GM23338 (cell line): ENCODE measurements at regions not wholly inside any gene's neighbourhood (a gene's known extent, or its start where the extent isn't known, plus 50 kb on each side); places are given as distances from the start of the nearest gene placed in this dataset.

Source experiments
- ATAC-seq: fragments of 200-7000 bp; cut with Tn5 transposase; 3 replicates; pipeline ENCODE4 v1.9.1; 2020
- DNase-seq: peaks from one replicate; pipeline ENCODE4 v3.0.0-alpha.2; 2015; ENCODE audit warnings: low spot score
- H2AFZ ChIP-seq: fragments of 200-600 bp; sonication (generic); 2 replicates; pipeline ENCODE4 v1.8.0; 2016; ENCODE audit warnings: antibody characterized with exemption, mild to moderate bottlenecking, moderate library complexity
- H3F3A ChIP-seq: fragments of 200-600 bp; sonication (generic); replicated peaks from 2 replicates; pipeline ENCODE4 v1.8.0; 2017; ENCODE audit warnings: antibody characterized with exemption, mixed run types, low read depth
- H3K27ac ChIP-seq: fragments of 200-600 bp; sonication (generic); 2 replicates; pipeline ENCODE4 v1.6.1; 2016; ENCODE audit warnings: low read depth
- H3K27me3 ChIP-seq: fragments of 200-600 bp; sonication (generic); 2 replicates; pipeline ENCODE4 v1.8.0; 2016; ENCODE audit warnings: mild to moderate bottlenecking, mixed run types, moderate library complexity; ENCODE audit not compliant: insufficient read depth
- H3K36me3 ChIP-seq: fragments of 200-600 bp; sonication (generic); 2 replicates; pipeline ENCODE4 v1.8.0; 2016; ENCODE audit warnings: mild to moderate bottlenecking; ENCODE audit not compliant: insufficient read depth
- H3K4me1 ChIP-seq: fragments of 200-600 bp; sonication (generic); 2 replicates; pipeline ENCODE4 v1.8.0; 2016; ENCODE audit warnings: mild to moderate bottlenecking, moderate library complexity; ENCODE audit not compliant: insufficient read depth
- H3K4me2 ChIP-seq: fragments of 200-600 bp; sonication (generic); 2 replicates; pipeline ENCODE4 v1.7.1; 2017; ENCODE audit warnings: mixed run types
- H3K4me3 ChIP-seq: fragments of 200-600 bp; sonication (generic); 2 replicates; pipeline ENCODE4 v1.6.1; 2016; ENCODE audit warnings: mixed run types
- H3K79me2 ChIP-seq: fragments of 200-600 bp; sonication (generic); replicated peaks from 2 replicates; pipeline ENCODE4 v1.8.0; 2017; ENCODE audit warnings: mild to moderate bottlenecking; ENCODE audit not compliant: insufficient read depth
- H3K9me2 ChIP-seq: fragments of 200-600 bp; sonication (generic); 2 replicates; pipeline ENCODE4 v1.8.0; 2017; ENCODE audit not compliant: insufficient read depth
- H4K20me1 ChIP-seq: fragments of 200-600 bp; sonication (generic); replicated peaks from 2 replicates; pipeline ENCODE4 v1.8.0; 2017; ENCODE audit warnings: mild to moderate bottlenecking; ENCODE audit not compliant: insufficient read depth
- H3K27ac Mint-ChIP-seq: 2 replicates; pipeline ENCODE4 v1.8.0; 2020; ENCODE audit warnings: inconsistent platforms, mild to moderate bottlenecking, moderate library complexity, mixed read lengths
- H3K27me3 Mint-ChIP-seq: 3 replicates; pipeline ENCODE4 v1.8.0; 2022; ENCODE audit warnings: low read depth, mild to moderate bottlenecking, moderate library complexity, mixed read lengths, inconsistent platforms; ENCODE audit not compliant: insufficient read depth, poor library complexity
- H3K36me3 Mint-ChIP-seq: 3 replicates; pipeline ENCODE4 v1.8.0; 2021; ENCODE audit warnings: low read depth, mild to moderate bottlenecking, inconsistent platforms, moderate library complexity, mixed read lengths
- H3K4me1 Mint-ChIP-seq: 3 replicates; pipeline ENCODE4 v1.8.0; 2020; ENCODE audit warnings: mild to moderate bottlenecking, inconsistent platforms, mixed read lengths
- H3K4me3 Mint-ChIP-seq: 3 replicates; pipeline ENCODE4 v1.8.0; 2021; ENCODE audit warnings: moderate library complexity, mild to moderate bottlenecking, inconsistent platforms, mixed read lengths
- H3K9me3 Mint-ChIP-seq: 3 replicates; pipeline ENCODE4 v1.8.0; 2020; ENCODE audit warnings: moderate library complexity, mild to moderate bottlenecking, inconsistent platforms, mixed read lengths
- CREB1 ChIP-seq: fragments of 250-450 bp; sonication (Bioruptor Pico); IDR thresholded peaks from 2 replicates; pipeline ENCODE4 v1.5.0; 2020; ENCODE audit warnings: low read depth, mild to moderate bottlenecking, moderate library complexity
- CTCF ChIP-seq, 2 experiments: fragments of 200-600 bp in 1 of 2; sonication (generic) in 1 of 2; conservative IDR thresholded peaks; 2 replicates each; pipeline versions ENCODE4 v1.5.1 to v1.6.1; 2016 to 2017; ENCODE audit warnings: antibody characterized with exemption in 2 of 2, low read depth in 2 of 2, mild to moderate bottlenecking in 2 of 2, moderate library complexity in 1 of 2
- ETS1 ChIP-seq: IDR thresholded peaks from 2 replicates; pipeline ENCODE4 v1.6.1; 2016; ENCODE audit warnings: antibody characterized with exemption
- EZH2phosphoT487 ChIP-seq: fragments of 200-600 bp; sonication (generic); IDR thresholded peaks from one replicate; pipeline ENCODE4 v1.8.1; 2018; ENCODE audit warnings: antibody characterized with exemption; ENCODE audit not compliant: unreplicated experiment
- JUNB ChIP-seq: IDR thresholded peaks from one replicate; pipeline ENCODE4 v1.6.1; 2016; ENCODE audit warnings: antibody characterized with exemption; ENCODE audit not compliant: unreplicated experiment
- NANOG ChIP-seq: IDR thresholded peaks from 2 replicates; pipeline ENCODE4 v1.6.1; 2016; ENCODE audit warnings: antibody characterized with exemption, borderline replicate concordance
- POLR2AphosphoS5 ChIP-seq: IDR thresholded peaks from 2 replicates; pipeline ENCODE4 v1.6.1; 2016; ENCODE audit warnings: antibody characterized with exemption, low read depth
- ZNF114 ChIP-seq: fragments of 250-450 bp; sonication (Bioruptor Pico); IDR thresholded peaks from 2 replicates; pipeline ENCODE4 v1.5.0; 2020; ENCODE audit warnings: mild to moderate bottlenecking, moderate library complexity
- ZNF331 ChIP-seq: fragments of 250-450 bp; sonication (Bioruptor Pico); IDR thresholded peaks from 2 replicates; pipeline ENCODE4 v1.5.0; 2020; ENCODE audit warnings: low read depth, mild to moderate bottlenecking, moderate library complexity
- ZNF462 ChIP-seq: fragments of 250-450 bp; sonication (Bioruptor Pico); IDR thresholded peaks from 2 replicates; pipeline ENCODE4 v1.5.0; 2020; ENCODE audit warnings: mild to moderate bottlenecking, moderate library complexity
- TF ChIP-seq, protein P1 (sequence below): IDR thresholded peaks from one replicate; pipeline ENCODE4 v1.6.1; 2018; ENCODE audit warnings: antibody characterized with exemption; ENCODE audit not compliant: unreplicated experiment

DNA sequence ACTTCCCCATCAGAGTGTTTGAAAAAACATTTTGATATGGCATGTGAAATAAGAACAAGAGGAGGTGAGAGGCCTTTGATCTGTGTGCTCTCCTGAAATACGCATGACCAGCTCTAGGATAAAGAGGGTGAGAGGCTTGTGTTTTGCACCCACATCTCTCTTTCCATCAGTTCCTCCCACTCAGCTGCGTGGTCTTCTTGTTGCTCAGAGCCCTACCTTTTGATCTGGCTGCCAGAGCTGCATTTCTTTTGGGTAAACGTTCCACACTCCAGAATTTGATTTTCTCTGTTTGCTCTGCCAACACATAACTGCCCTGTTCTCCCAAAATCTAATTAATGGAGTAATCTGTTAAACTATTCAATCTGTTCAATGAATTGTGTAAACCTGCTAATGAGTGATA lies 72.0 kb upstream of the FN1 start (continued):
- TF ChIP-seq ZNF462 (CRISPR knock-in tag) = no peak
- no peak for TF ChIP-seq EZH2phosphoT487

GRCh38 chr2:215507136-215507535 lies 71.3 kb upstream of the FN1 start:
- no peak overlapping the region for H3K4me2 ChIP-seq
- H3K27me3 ChIP-seq = no peaks in the 10 kb centered on the region
- H3K4me1 Mint-ChIP-seq = no peaks in the 10 kb centered on the region
- no peaks in the 10 kb centered on the region for H3K79me2 ChIP-seq
- no peaks in the 10 kb centered on the region for H3F3A ChIP-seq
- ATAC-seq (no peak), DNase-seq (no peak)
- H3K27ac ChIP-seq = no peak overlapping the region
- no peak overlapping the region for H3K4me3 ChIP-seq
- H4K20me1 ChIP-seq = no peaks in the 10 kb centered on the region
- no peaks in the 10 kb centered on the region for H3K4me1 ChIP-seq
- no peaks in the 10 kb centered on the region for H3K36me3 Mint-ChIP-seq
- H3K9me2 ChIP-seq = no peaks in the 10 kb centered on the region
- no peaks in the 10 kb centered on the region for H3K27me3 Mint-ChIP-seq
- H3K9me3 Mint-ChIP-seq = no peaks in the 10 kb centered on the region
- H3K36me3 ChIP-seq = no peaks in the 10 kb centered on the region
- no peak overlapping the region for H2AFZ ChIP-seq
- no peak overlapping the region for H3K4me3 Mint-ChIP-seq
- H3K27ac Mint-ChIP-seq = no peak overlapping the region
- TF ChIP-seq EZH2phosphoT487 = no peak
- TF ChIP-seq POLR2AphosphoS5 = no peak
- TF ChIP-seq, protein P1, sequence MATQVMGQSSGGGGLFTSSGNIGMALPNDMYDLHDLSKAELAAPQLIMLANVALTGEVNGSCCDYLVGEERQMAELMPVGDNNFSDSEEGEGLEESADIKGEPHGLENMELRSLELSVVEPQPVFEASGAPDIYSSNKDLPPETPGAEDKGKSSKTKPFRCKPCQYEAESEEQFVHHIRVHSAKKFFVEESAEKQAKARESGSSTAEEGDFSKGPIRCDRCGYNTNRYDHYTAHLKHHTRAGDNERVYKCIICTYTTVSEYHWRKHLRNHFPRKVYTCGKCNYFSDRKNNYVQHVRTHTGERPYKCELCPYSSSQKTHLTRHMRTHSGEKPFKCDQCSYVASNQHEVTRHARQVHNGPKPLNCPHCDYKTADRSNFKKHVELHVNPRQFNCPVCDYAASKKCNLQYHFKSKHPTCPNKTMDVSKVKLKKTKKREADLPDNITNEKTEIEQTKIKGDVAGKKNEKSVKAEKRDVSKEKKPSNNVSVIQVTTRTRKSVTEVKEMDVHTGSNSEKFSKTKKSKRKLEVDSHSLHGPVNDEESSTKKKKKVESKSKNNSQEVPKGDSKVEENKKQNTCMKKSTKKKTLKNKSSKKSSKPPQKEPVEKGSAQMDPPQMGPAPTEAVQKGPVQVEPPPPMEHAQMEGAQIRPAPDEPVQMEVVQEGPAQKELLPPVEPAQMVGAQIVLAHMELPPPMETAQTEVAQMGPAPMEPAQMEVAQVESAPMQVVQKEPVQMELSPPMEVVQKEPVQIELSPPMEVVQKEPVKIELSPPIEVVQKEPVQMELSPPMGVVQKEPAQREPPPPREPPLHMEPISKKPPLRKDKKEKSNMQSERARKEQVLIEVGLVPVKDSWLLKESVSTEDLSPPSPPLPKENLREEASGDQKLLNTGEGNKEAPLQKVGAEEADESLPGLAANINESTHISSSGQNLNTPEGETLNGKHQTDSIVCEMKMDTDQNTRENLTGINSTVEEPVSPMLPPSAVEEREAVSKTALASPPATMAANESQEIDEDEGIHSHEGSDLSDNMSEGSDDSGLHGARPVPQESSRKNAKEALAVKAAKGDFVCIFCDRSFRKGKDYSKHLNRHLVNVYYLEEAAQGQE = no peak
- no peak for TF ChIP-seq ETS1
- TF ChIP-seq CTCF (conservative IDR thresholded peaks at IDR 0.05; ENCODE audit: low read depth in 2 of 2) = no peak
- TF ChIP-seq CREB1 (CRISPR knock-in tag) = no peak
- no peak for TF ChIP-seq ZNF331 (CRISPR knock-in tag)
- no peak for TF ChIP-seq ZNF114
- no peak for TF ChIP-seq NANOG
- no peak for TF ChIP-seq JUNB
